Gastrocnemius medialis (tissue), 4 donors: ENCODE measurements at regions not wholly inside any gene's neighbourhood (a gene's known extent, or its start where the extent isn't known, plus 50 kb on each side); places are given as distances from the start of the nearest gene placed in this dataset.
"Not testable (repeated sequence)": the region's sequence is repeated elsewhere in the genome, so short reads cannot be mapped to it uniquely, and the experiment has no call there.

Source experiments
- ATAC-seq, 2 donors: fragments of 150-250 bp; one replicate each; pipeline ENCODE4 v1.9.1; 2016
- DNase-seq, 2 donors: peaks; one replicate each; pipeline ENCODE4 v3.0.0-alpha.2; 2019
- H3K27ac ChIP-seq, 4 donors: fragments of 200-600 bp; sonication (generic); 1 replicate in 1 of 4; 2 replicates in 3 of 4; pipeline ENCODE4 v1.5.1; 2016 to 2018; ENCODE audit warnings: mild to moderate bottlenecking in 2 of 4, moderate library complexity in 1 of 4
- H3K27me3 ChIP-seq, 3 donors: fragments of 200-600 bp; sonication (generic) in 2 of 3; 1 replicate in 1 of 3; 2 replicates in 2 of 3; pipeline versions ENCODE4 v1.5.1 to v1.6.0; 2016 to 2019; ENCODE audit warnings: mild to moderate bottlenecking in 1 of 3, moderate library complexity in 1 of 3
- H3K36me3 ChIP-seq, 2 donors: fragments of 200-600 bp; sonication (generic) in 1 of 2; one replicate each; pipeline ENCODE4 v1.5.1; 2017 to 2018
- H3K4me1 ChIP-seq, 2 donors: fragments of 200-600 bp; sonication (generic) in 1 of 2; one replicate each; pipeline ENCODE4 v1.5.1; 2016 to 2017; ENCODE audit warnings: mild to moderate bottlenecking in 2 of 2
- H3K4me3 ChIP-seq, 4 donors: fragments of 200-600 bp; sonication (generic) in 3 of 4; 1 replicate in 1 of 4; 2 replicates in 3 of 4; pipeline ENCODE4 v1.5.1; 2016 to 2019; ENCODE audit warnings: mild to moderate bottlenecking in 2 of 4
- H3K9me3 ChIP-seq, 3 donors: fragments of 200-600 bp; sonication (generic) in 2 of 3; 1 replicate in 1 of 3; 2 replicates in 2 of 3; pipeline ENCODE4 v1.5.1; 2016 to 2019
- CTCF ChIP-seq, 5 experiments: fragments of 450-650 bp in 3 of 5; fragments of 200-600 bp in 2 of 5; sonication (generic) in 2 of 5; IDR thresholded peaks in 4 of 5; conservative IDR thresholded peaks in 1 of 5; 1 replicate in 4 of 5; 2 replicates in 1 of 5; pipeline ENCODE4 v1.5.1; 2016 to 2019; ENCODE audit warnings: antibody characterized with exemption in 5 of 5, mild to moderate bottlenecking in 3 of 5, moderate library complexity in 3 of 5
- POLR2A ChIP-seq, 2 donors: fragments of 450-650 bp; IDR thresholded peaks; one replicate each; pipeline ENCODE4 v1.6.1; 2017; ENCODE audit warnings: antibody characterized with exemption in 2 of 2, mild to moderate bottlenecking in 2 of 2, moderate library complexity in 2 of 2
- in situ Hi-C, 4 donors: fragments of 200-750 bp; cut with MboI; loops; one replicate each; pipeline versions ENCODE4 v1.15.0 to v1.8.0; 2017; ENCODE audit warnings: low sequenced_read_pairs in 4 of 4
- intact Hi-C: fragments of 100-400 bp; cut with DNase I; formaldehyde crosslinking; loops from one replicate; pipeline ENCODE4 v1.15.1; 2023; ENCODE audit warnings: low total_unique reads

- no peak for ATAC-seq
- peaks cover 25 to 40% (median 39%) of the 10 kb centered on the region in 3 donors for H3K27me3 ChIP-seq
- in situ Hi-C loops, result loop anchor here in 3 of 4 donors (10.0 to 25.0 kb wide), 3 partner anchors 110 to 627 kb away; no protein-coding TSS in a partner anchor
Measured at GRCh38 chr22:44622147-44622427, 79.9 kb upstream of the PRR5 start.

DNA sequence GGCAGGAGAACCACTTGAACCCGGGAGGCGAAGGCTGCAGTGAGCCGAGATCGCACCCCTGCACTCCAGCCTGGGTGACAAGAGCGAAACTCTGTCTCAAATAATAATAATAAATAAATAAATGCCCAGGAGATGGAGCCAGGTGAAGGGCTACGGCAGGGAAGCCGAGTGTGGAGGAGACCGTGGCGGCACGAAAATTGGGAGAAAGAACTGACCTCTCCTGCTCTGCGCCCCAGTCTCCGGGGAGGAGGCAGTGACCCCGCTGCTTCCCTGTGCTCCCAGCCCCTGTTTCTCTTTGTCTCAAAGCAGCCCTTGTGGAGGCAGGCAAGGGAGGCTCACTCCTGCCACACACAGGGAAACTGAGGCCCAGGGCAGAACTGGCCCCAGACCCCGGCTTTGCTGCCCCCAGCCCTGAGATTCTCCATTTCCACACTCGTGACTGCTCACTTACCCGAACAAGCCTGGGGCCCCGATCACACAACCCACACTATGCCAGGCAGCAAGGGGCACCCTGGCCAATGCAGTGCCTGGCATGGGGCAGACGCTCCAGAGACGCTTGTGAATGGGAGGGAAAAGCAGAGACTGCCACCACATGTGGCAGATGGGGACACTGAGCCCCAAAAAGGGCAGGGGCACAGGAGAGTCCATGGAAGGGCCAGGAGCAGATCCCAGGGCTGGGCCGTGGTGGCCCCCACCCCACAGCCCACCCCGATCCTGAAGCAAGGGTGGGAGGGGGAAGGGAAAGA, 80.4 kb upstream of the PRR5 start:
- no peak for TF ChIP-seq CTCF (IDR thresholded peaks at IDR 0.05 in 4 of 5, conservative IDR thresholded peaks at IDR 0.05 in 1 of 5)
- no peak for TF ChIP-seq POLR2A (IDR thresholded peaks at IDR 0.05)
- DNase-seq, result no peak
- in situ Hi-C loops, result loop anchor here in 3 of 4 donors (10.0 to 25.0 kb wide), 3 partner anchors 109 to 627 kb away; no protein-coding TSS in a partner anchor

More at GRCh38 chr22:44622147-44622427, 79.9 kb upstream of the PRR5 start:
- intact Hi-C loops, result no loop called here
- Histone ChIP-seq H3K27ac (no peak overlapping the region), H3K9me3 (no peaks in the 10 kb centered on the region), H3K36me3 (no peaks in the 10 kb centered on the region), H3K4me1 (no peaks in the 10 kb centered on the region), H3K4me3 (no peak overlapping the region)
- TF ChIP-seq POLR2A (IDR thresholded peaks at IDR 0.05), result no peak
- no peak for TF ChIP-seq CTCF (IDR thresholded peaks at IDR 0.05 in 4 of 5, conservative IDR thresholded peaks at IDR 0.05 in 1 of 5)
- no peak for DNase-seq

DNA sequence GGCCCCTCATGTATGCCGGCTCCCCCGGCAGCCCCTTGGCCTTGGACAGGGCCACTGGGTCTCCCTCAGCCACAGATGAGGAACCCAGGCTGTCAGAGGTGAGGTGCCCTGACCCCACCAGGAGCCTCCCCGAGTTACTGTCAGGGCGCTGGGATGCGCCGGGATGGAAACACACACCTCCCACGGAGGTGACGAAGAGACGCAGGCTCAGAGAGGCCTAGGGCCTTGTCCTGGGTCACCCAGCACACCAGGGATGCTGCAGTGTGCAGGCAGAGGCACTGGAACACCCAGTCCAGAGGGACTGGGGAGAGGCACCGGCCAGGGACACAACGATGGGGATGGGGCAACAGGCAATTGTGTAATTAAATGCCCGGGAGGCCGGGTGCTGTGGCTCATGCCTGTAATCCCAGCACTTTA, 81.2 kb upstream of the PRR5 start:
- H3K9me3 ChIP-seq, result no peaks in the 10 kb centered on the region
- no peaks in the 10 kb centered on the region for H3K36me3 ChIP-seq
- DNase-seq, result no peak
- no peak overlapping the region for H3K4me3 ChIP-seq
- TF ChIP-seq CTCF (IDR thresholded peaks at IDR 0.05 in 4 of 5, conservative IDR thresholded peaks at IDR 0.05 in 1 of 5) (no peak), POLR2A (IDR thresholded peaks at IDR 0.05) (no peak)
- intact Hi-C loops, result no loop called here
- H3K27ac ChIP-seq, result no peak overlapping the region
- no peaks in the 10 kb centered on the region for H3K4me1 ChIP-seq
- peaks cover 26 to 40% (median 39%) of the 10 kb centered on the region in 3 donors for H3K27me3 ChIP-seq
- in situ Hi-C loops, result loop anchor here in 3 of 4 donors (10.0 to 25.0 kb wide), 3 partner anchors 109 to 626 kb away; no protein-coding TSS in a partner anchor
- no peak for ATAC-seq

More for the DNA sequence above, 80.4 kb upstream of the PRR5 start:
- intact Hi-C loops, result no loop called here
- Histone ChIP-seq H3K27ac (no peak overlapping the region), H3K4me3 (no peak overlapping the region), H3K4me1 (no peaks in the 10 kb centered on the region), H3K36me3 (no peaks in the 10 kb centered on the region), H3K9me3 (no peaks in the 10 kb centered on the region), H3K27me3 (peaks cover 26 to 40% (median 39%) of the 10 kb centered on the region in 3 donors)
- ATAC-seq, result no peak

- Histone ChIP-seq H3K4me3 (no peak overlapping the region), H3K9me3 (no peaks in the 10 kb centered on the region), H3K36me3 (no peaks in the 10 kb centered on the region), H3K27me3 (peaks cover 26 to 40% (median 39%) of the 10 kb centered on the region in 3 donors), H3K27ac (no peak overlapping the region), H3K4me1 (no peaks in the 10 kb centered on the region)
- no peak for TF ChIP-seq CTCF (IDR thresholded peaks at IDR 0.05 in 4 of 5, conservative IDR thresholded peaks at IDR 0.05 in 1 of 5)
- TF ChIP-seq POLR2A (IDR thresholded peaks at IDR 0.05), result no peak
- no peak for DNase-seq
- intact Hi-C loops (no loop called here), in situ Hi-C loops (loop anchor here in 3 of 4 donors (10.0 to 25.0 kb wide), 3 partner anchors 108 to 625 kb away; no protein-coding TSS in a partner anchor)
- ATAC-seq, result no peak
Measured at GRCh38 chr22:44620129-44620840, 81.7 kb upstream of the PRR5 start.

DNA sequence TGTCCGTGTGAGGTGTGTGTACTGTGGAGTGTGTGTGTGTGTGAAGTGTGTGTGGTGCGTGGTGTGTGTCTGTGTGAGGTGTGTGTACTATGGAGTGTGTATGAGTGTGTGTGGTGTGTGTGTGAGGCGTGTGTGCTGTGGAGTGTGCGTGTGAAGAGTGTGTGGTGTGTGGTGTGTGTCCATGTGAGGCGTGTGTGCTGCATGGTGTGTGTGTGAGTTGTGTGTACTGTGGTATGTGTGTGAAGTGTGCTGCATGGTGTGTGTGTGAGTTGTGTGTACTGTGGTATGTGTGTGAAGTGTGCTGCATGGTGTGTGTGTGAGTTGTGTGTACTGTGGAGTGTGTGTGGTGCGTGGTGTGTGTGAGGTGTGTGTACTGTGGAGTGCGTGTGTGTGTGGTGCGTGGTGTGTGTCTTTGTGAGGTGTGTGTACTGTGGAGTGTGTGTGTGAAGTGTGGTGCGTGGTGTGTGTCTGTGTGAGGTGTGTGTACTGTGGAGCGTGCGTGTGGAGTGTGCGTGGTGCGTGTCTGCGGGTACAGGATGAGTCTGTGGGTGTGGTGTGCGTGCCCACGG, 82.4 kb upstream of the PRR5 start:
- H3K9me3 ChIP-seq, H3K4me3 ChIP-seq, DNase-seq, H3K27ac ChIP-seq, ATAC-seq, H3K4me1 ChIP-seq, intact Hi-C loops, H3K36me3 ChIP-seq: not testable (repeated sequence)
- in situ Hi-C loops, result loop anchor here in 3 of 4 donors (10.0 to 25.0 kb wide), 3 partner anchors 107 to 625 kb away; no protein-coding TSS in a partner anchor
- H3K27me3 ChIP-seq, result peaks cover 26 to 40% (median 39%) of the 10 kb centered on the region in 3 donors

DNA sequence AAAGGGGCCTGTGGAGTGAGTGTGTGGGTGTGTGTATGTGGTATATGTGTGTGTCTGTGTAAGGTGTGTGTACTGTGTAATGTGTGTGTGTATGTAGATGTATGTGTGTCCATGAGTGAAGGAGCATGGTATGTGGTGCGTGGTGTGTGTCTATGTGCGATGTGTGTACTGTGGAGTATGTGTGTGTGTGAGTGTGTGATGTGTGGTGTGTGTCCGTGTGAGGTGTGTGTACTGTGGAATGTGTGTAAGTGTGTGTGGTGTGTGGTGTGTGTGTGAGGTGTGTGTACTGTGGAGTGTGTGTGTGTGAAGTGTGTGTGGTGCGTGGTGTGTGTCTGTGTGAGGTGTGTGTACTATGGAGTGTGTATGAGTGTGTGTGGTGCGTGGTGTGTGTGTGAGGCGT, 83.1 kb upstream of the PRR5 start:
- H3K36me3 ChIP-seq, H3K4me1 ChIP-seq, intact Hi-C loops, H3K27ac ChIP-seq, ATAC-seq, H3K4me3 ChIP-seq, DNase-seq, H3K9me3 ChIP-seq: not testable (repeated sequence)
- peaks cover 26 to 40% (median 39%) of the 10 kb centered on the region in 3 donors for H3K27me3 ChIP-seq
- in situ Hi-C loops, result loop anchor here in 1 of 4 donors (25.0 kb wide), 1 partner anchor 107 kb away; no protein-coding TSS in a partner anchor
